ENCODE measurements at regions not wholly inside any gene's neighbourhood (a gene's known extent, or its start where the extent isn't known, plus 50 kb on each side); places are given as distances from the start of the nearest gene placed in this dataset.
"Not testable (repeated sequence)": the region's sequence is repeated elsewhere in the genome, so short reads cannot be mapped to it uniquely, and the experiment has no call there.

GRCh38 chr18:42545825-42546224 is 569.7 kb downstream of the RIT2 start:
- DNase-seq (ENCODE audit: low read depth) = no peak

GRCh38 chr18:42548493-42548892 is 567.0 kb downstream of the RIT2 start:
- DNase-seq (ENCODE audit: low read depth) = no peak

- no peak for DNase-seq (ENCODE audit: low read depth)
Measured at GRCh38 chr18:42549596-42549995, 565.9 kb downstream of the RIT2 start.

- not testable (repeated sequence) for DNase-seq (ENCODE audit: low read depth)
Measured at GRCh38 chr18:42552559-42552958, 562.9 kb downstream of the RIT2 start.

- no peak for DNase-seq (ENCODE audit: low read depth)
Measured at GRCh38 chr18:42559069-42559690, 556.3 kb downstream of the RIT2 start.

- DNase-seq (ENCODE audit: low read depth) = no peak
Measured at GRCh38 chr18:42561521-42561920, 554.0 kb downstream of the RIT2 start.

- no peak for DNase-seq (ENCODE audit: low read depth)
Measured at GRCh38 chr18:42563995-42564394, 551.5 kb downstream of the RIT2 start.

GRCh38 chr18:42564761-42565160 is 550.7 kb downstream of the RIT2 start:
- no peak for DNase-seq (ENCODE audit: low read depth)

- DNase-seq (ENCODE audit: low read depth) = no peak
Measured at GRCh38 chr18:42568773-42569172, 546.7 kb downstream of the RIT2 start.

- no peak for DNase-seq (ENCODE audit: low read depth)
Measured at GRCh38 chr18:42574871-42575270, 540.6 kb downstream of the RIT2 start.

GRCh38 chr18:42576124-42576523 is 539.4 kb downstream of the RIT2 start:
- no peak for DNase-seq (ENCODE audit: low read depth)

GRCh38 chr18:42578792-42579191 is 536.7 kb downstream of the RIT2 start:
- no peak for DNase-seq (ENCODE audit: low read depth)

- DNase-seq (ENCODE audit: low read depth) = no peak
Measured at GRCh38 chr18:42582266-42582665, 533.2 kb downstream of the RIT2 start.

- no peak for DNase-seq (ENCODE audit: low read depth)
Measured at GRCh38 chr18:42583283-42583731, 532.2 kb downstream of the RIT2 start.

- DNase-seq (ENCODE audit: low read depth) = no peak
Measured at GRCh38 chr18:42586601-42587000, 528.9 kb downstream of the RIT2 start.

- DNase-seq (ENCODE audit: low read depth) = no peak
Measured at GRCh38 chr18:42588786-42589185, 526.7 kb downstream of the RIT2 start.

GRCh38 chr18:42604820-42605219 is 510.7 kb downstream of the RIT2 start:
- no peak for DNase-seq (ENCODE audit: low read depth)

- no peak for DNase-seq (ENCODE audit: low read depth)
Measured at GRCh38 chr18:42606886-42607495, 508.5 kb downstream of the RIT2 start.

GRCh38 chr18:42611134-42611533 is 504.4 kb downstream of the RIT2 start:
- no peak for DNase-seq (ENCODE audit: low read depth)

- no peak for DNase-seq (ENCODE audit: low read depth)
Measured at GRCh38 chr18:42614619-42615293, 500.7 kb downstream of the RIT2 start.

GRCh38 chr18:42617221-42617620 is 498.3 kb downstream of the RIT2 start:
- no peak for DNase-seq (ENCODE audit: low read depth)

GRCh38 chr18:42619771-42620170 is 495.7 kb downstream of the RIT2 start:
- no peak for DNase-seq (ENCODE audit: low read depth)

GRCh38 chr18:42620657-42621056 is 494.8 kb downstream of the RIT2 start:
- DNase-seq (ENCODE audit: low read depth) = no peak
